NB4 (cell line): ENCODE measurements at regions not wholly inside any gene's neighbourhood (a gene's known extent, or its start where the extent isn't known, plus 50 kb on each side); places are given as distances from the start of the nearest gene placed in this dataset.
"Not testable (repeated sequence)": the region's sequence is repeated elsewhere in the genome, so short reads cannot be mapped to it uniquely, and the experiment has no call there.

ENCODE experiments used
- DNase-seq: peaks from one replicate; pipeline ENCODE4 v3.0.0; 2010; ENCODE audit warnings: low read depth
- H3K4me3 ChIP-seq: one replicate; pipeline ENCODE4 v1.5.1; 2011; ENCODE audit warnings: mild to moderate bottlenecking, low read depth, low read length, moderate library complexity
- MYC ChIP-seq: IDR thresholded peaks from 2 replicates; pipeline ENCODE4 v1.6.1; 2011; ENCODE audit warnings: low read depth, low read length
- POLR2A ChIP-seq: IDR thresholded peaks from 2 replicates; pipeline ENCODE4 v1.6.1; 2011; ENCODE audit warnings: mild to moderate bottlenecking; ENCODE audit not compliant: insufficient read length; ENCODE audit errors: extremely low read depth
- TF ChIP-seq, protein P1 (sequence below): IDR thresholded peaks from one replicate; pipeline ENCODE4 v1.5.1; 2012; ENCODE audit warnings: low read depth, low read length
- TF ChIP-seq, protein P2 (sequence below): IDR thresholded peaks from 2 replicates; pipeline ENCODE4 v1.6.1; 2011; ENCODE audit warnings: low read depth, low read length

DNA sequence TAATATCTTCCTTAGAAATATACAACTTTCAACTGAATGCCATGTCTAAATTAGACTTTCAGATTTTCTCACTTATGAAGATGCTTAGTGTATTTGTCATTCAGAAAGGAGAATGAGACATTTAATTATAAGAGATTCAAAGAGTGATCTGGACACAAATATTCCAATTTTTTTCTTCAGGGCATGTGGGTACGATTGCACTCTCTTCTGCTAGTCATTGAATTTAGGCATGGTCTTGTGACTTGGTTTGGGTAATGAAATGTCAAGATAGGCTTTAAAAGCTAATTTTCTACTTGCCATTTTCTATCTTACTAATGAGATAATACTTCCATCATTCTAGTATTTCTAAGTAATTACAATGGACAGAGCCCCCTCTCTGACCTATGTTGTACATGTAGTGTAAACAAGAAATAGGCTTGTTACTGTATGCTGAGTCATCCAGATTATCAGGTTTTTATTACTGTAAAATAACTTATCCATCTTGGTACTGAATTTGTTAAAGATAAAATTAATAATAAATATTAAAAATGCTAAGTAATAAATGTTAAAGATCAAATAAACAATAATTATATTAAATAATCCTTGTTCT, 770.8 kb upstream of the BCHE start:
- TF ChIP-seq, protein P1, sequence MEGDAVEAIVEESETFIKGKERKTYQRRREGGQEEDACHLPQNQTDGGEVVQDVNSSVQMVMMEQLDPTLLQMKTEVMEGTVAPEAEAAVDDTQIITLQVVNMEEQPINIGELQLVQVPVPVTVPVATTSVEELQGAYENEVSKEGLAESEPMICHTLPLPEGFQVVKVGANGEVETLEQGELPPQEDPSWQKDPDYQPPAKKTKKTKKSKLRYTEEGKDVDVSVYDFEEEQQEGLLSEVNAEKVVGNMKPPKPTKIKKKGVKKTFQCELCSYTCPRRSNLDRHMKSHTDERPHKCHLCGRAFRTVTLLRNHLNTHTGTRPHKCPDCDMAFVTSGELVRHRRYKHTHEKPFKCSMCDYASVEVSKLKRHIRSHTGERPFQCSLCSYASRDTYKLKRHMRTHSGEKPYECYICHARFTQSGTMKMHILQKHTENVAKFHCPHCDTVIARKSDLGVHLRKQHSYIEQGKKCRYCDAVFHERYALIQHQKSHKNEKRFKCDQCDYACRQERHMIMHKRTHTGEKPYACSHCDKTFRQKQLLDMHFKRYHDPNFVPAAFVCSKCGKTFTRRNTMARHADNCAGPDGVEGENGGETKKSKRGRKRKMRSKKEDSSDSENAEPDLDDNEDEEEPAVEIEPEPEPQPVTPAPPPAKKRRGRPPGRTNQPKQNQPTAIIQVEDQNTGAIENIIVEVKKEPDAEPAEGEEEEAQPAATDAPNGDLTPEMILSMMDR: no peak
- TF ChIP-seq POLR2A (no peak), MYC (no peak)
- TF ChIP-seq, protein P2, sequence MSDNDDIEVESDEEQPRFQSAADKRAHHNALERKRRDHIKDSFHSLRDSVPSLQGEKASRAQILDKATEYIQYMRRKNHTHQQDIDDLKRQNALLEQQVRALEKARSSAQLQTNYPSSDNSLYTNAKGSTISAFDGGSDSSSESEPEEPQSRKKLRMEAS: no peak
- DNase-seq: no peak
- no peak overlapping the region for H3K4me3 ChIP-seq

DNA sequence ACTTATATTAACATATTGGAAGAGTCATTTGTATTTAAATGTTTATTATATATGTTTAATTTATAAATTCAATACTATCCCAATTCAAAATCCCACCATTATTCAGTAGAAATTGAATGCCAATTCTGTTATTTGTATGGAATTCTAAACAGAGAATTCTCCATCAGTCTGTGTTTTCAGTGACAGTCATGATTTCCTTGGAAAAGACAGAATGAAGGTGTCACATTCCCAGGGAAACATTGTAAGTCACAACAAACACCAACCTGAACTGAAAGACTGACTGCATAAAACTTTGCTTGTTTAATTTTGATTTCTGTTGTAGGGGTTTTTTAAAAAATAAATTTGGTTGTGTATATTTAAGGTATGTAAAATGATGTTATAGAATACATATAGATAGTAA, 769.8 kb upstream of the BCHE start:
- DNase-seq: no peak
- TF ChIP-seq POLR2A: no peak
- TF ChIP-seq MYC: no peak
- TF ChIP-seq, protein P1: no peak
- TF ChIP-seq, protein P2: no peak
- no peak overlapping the region for H3K4me3 ChIP-seq

DNA sequence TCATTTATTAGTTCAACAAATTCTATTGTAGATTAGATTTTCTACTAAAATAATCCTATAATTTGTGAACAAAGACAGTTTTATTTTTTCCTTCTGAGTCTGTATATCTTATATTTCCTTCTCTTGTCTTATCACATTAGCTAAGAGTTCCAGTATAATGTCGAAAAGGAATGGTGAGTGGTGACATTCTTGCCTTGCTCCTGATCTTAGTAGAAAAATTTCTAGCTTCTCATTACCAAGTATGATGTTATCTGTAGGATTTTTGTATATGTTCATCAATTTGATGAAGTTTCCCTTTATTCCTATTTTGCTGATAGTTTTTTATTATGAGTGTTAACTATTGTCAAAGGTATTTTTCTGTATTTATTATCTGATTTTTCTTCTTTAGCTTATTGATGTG, 756.6 kb upstream of the BCHE start:
- no peak for DNase-seq
- no peak overlapping the region for H3K4me3 ChIP-seq
- TF ChIP-seq POLR2A (no peak), MYC (no peak)
- TF ChIP-seq, protein P2: no peak
- TF ChIP-seq, protein P1: no peak

DNA sequence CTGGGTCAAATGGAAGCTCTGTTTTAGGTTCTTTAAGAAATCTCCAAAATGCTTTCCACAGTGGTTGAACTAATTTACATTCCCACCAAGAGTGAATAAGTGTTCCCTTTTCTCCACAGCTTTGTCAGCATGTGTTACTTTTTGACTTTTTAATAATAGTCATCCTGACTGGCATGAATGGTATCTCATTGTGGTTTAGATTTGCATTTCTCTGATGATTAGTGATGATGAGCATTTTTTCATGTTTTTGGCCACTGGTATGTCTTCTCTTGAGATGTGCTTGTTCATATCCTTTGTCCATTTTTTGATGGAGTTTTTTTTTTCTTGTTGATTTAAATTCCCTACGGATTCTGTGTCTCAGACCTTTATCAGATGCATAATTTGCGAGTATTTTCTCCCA, 745.0 kb upstream of the BCHE start:
- TF ChIP-seq, protein P2: no peak
- TF ChIP-seq POLR2A: no peak
- H3K4me3 ChIP-seq: no peak overlapping the region
- DNase-seq: no peak

DNA sequence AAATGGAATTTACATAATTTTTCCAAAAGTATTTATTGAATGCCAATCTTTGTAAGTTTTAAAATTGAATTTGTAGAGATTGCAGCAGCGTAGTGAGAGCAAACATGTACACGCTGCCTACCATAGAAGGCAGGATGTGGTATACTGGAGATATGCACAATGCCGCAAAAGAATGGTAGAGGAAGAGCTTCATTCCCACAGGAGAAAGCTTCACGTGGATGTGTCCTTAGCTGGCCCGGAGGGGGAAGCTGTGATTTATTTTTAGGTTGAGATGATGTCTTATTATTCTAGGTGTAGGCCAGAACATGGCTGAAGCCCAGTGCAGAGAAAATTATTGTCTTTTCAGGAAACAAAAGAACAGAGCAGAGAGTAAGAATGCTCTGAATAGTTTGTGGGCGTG, 743.3 kb upstream of the BCHE start:
- DNase-seq: no peak
- H3K4me3 ChIP-seq: no peak overlapping the region
- TF ChIP-seq MYC (no peak), POLR2A (no peak)
- TF ChIP-seq, protein P2: no peak
- TF ChIP-seq, protein P1: no peak

DNA sequence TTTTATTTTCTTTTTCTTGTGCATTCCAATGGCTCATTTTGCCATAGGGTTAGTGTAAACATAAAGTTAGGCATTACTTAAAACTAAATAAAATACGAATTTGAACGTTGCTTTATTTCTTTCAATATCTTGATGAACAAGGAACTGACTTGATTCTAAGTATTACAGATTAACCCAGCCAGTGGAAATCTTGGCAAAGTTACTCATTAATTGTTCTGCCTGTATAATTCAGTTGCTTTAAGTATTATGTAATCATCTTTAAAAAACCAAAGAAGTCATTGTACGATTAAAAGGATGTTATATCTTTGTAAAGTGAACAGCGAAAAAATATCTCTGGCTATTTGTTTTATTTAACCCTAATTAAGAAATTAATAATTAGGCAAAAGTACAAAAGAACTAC, 737.9 kb upstream of the BCHE start:
- TF ChIP-seq, protein P1: no peak
- TF ChIP-seq, protein P2: no peak
- TF ChIP-seq MYC (no peak), POLR2A (no peak)
- no peak for DNase-seq
- no peak overlapping the region for H3K4me3 ChIP-seq

DNA sequence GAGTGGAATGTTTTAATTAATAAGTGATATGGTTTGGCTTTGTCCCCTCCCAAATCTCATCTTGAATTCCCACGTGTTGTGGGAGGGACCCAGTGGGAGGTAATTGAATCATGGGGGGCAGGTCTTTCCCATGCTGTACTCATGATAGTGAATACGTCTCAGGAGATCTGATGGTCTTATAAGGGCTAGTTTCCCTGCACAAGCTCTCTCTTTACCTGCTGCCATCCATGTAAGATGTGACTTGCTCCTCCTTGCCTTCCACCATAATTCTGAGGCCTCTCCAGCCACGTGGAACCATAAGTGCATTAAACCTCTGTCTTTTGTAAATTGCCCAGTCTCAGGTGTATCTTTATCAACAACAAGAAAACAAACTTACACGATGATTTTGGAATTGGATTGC, 734.5 kb upstream of the BCHE start:
- not testable (repeated sequence) for H3K4me3 ChIP-seq, DNase-seq
